EL (cell line): ENCODE measurements at regions not wholly inside any gene's neighbourhood (a gene's known extent, or its start where the extent isn't known, plus 50 kb on each side); places are given as distances from the start of the nearest gene placed in this dataset.

Experiments used
- DNase-seq: peaks from one replicate; pipeline ENCODE4 v3.0.0-alpha.2; 2016

GRCh38 chr20:39277185-39277584 is 315.0 kb downstream of the DHX35 start:
- no peak for DNase-seq

DNA sequence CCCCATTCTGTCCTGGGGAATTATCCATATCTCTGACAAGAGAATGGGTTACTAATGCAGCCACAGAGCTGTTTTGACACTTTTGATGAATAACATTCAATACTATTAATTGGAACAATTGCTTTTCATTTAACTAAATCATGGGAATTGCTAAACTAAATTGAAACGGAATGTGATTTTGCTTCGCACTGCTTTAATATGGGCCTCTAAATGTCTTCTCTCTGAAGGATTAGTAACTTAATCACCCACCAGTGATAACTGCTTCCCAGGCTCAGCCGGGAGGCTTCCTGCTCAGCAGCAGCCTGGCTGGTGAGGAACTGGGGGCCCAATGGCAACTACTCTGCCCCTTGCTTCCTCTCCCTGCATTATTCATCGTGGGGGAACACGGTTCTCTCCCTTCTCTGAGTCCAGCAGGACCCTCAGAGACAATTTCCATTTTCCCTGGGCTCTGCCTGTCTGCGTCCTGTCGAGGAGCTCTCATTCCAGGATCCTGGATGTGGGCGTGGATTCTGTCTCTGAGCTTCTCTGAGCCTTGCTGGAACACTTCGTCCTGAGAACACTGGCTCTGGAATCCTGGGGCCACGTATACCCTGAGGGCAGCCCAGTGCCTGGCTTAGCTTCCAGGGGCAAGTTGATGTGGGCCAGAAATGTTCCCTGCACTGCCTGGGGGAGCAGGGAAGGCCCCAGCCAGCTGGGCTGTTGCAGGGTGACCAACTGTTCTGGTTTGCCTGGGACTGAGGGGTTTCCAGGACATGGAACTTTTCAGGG is 308.9 kb downstream of the DHX35 start:
- DNase-seq, result no peak

GRCh38 chr20:39269493-39270217 is 307.5 kb downstream of the DHX35 start:
- DNase-seq, result no peak

DNA sequence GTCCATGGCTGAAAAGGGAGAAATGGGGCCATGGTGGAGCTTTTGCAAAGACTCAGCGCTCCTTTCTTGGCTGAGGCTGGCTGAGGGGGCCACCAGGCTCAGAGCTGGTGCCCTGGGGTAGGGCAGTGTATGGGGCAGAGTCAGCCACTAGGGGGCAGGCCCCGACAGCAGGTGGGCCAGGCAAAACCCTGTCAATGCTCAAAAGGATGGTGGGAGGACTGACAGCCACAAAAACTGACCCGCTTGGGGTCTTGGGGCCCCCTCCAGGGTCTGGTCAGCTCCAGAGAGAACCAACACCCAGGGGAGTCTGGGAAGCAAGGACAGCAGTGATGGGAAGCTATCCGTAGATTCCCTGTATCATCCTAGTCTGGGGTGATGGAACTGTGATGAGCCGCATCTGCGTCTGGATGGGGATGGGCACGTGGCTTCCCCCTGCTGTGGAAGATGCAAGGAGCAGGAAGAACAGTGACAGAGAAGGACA is 306.9 kb downstream of the DHX35 start:
- peak; percentile 25 for DNase-seq

DNA sequence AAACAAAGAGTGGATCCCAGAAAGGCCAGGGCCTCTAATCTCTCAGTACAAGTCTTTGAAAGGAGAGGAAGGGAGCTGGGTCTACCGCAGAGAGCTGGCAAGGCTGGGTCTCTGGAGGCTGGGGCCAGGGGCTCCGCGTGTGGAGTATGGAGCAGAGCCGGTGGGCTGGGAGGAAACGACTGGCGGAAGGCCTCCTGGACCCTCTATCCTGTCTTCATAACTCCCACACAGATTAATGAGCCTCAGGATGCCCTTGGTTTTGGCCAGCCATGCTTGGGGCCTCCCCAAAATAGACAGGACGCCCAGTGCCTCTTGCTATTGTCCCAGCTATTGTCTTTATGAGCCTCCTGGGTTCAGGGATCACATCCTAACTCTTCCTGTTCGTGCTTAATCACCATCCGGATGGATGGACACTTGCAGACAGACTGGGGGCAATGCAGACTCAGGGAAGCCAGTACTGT is 306.4 kb downstream of the DHX35 start:
- DNase-seq, result no peak

GRCh38 chr20:39266989-39267388 is 304.8 kb downstream of the DHX35 start:
- DNase-seq, result no peak

DNA sequence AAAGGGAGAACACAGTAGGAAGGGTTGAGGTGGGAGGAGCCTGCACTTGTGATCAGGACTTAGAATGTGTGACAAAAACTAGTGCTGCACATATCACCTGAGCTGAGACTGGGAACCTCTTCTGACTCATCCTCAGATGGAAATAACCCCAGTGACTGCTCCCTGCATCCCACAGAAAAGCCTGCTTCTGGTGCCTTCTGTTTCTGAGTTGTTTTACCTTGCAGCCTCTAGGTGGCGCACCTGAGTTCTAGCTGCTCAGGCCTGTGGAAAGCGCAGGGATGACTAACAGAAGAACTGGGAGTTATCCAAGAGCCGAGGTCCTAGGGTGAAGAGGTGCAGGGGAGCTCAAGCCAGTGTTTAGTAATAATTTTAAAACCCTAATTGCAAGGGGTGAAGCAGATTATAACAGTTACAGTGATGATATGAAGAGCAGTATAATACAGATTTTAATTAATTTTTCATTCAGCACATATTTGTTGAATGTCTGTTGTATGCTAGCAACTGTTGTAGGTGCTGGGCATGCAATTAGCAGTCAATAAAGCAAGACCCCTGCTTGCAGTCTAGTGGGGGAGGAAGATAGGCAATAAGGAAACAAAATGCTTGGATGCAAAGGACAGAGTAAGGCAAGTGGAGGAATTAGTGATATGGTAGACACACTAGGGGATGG is 302.5 kb downstream of the DHX35 start:
- peak; percentile 74 for DNase-seq

DNA sequence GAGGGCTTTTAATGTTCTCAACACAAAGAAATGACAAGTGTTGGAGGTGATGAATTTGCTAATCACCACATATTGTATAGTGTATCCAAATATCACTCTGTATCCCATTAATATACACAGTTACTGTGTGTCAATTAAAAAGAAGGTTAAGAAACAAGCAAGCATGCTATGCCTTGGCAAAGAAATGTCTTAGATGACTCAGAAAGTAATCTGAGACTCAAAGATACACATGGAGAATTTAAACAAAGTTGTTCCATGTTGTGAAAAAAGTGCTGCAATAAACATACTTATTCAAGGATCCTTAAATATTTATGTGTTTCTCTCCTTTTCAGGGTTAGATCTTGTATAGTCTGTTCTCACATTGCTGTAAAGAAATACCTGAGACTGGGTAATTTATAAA is 300.9 kb downstream of the DHX35 start:
- DNase-seq, result no peak

GRCh38 chr20:39259808-39260207 is 297.7 kb downstream of the DHX35 start:
- DNase-seq, result no peak

DNA sequence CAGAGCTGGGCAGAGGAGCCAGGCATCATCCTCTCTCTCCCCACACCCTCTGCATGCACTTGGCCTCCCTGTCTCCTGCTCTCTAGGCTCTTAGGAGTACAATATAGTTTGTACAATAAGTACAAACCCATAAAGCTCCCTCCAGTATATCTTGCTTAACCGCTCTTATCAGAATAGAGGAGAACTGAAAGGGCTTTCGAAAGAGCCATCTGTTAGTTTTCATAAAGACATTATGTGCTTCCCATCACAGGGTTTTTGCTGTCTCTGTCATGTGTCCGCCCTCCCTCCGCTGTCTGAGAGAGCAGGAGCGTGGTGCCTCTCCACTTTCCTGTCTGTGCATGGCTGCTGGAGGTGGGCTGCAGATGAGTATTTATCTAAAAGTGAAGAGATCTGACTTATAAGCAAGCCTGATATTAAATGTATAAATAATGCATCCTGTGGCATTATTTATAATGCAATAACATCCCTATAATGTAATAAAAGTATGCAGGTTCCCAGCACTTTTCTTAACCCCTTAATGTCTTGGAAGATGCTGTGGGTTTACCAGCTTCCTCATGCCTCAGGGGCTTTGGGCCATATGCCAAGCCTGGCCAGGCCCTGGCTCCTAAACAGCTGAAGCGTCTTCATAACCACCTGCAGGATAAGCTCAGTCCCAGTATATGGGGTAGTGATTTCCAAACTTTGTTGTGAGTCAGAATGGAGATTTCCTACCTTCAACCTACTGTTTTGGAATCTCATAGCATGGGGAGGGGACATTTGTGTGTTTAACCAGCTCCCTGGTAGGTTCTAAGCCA is 297.1 kb downstream of the DHX35 start:
- no peak for DNase-seq

- DNase-seq, result no peak
Observed at GRCh38 chr20:39258253-39258652, 296.1 kb downstream of the DHX35 start.

DNA sequence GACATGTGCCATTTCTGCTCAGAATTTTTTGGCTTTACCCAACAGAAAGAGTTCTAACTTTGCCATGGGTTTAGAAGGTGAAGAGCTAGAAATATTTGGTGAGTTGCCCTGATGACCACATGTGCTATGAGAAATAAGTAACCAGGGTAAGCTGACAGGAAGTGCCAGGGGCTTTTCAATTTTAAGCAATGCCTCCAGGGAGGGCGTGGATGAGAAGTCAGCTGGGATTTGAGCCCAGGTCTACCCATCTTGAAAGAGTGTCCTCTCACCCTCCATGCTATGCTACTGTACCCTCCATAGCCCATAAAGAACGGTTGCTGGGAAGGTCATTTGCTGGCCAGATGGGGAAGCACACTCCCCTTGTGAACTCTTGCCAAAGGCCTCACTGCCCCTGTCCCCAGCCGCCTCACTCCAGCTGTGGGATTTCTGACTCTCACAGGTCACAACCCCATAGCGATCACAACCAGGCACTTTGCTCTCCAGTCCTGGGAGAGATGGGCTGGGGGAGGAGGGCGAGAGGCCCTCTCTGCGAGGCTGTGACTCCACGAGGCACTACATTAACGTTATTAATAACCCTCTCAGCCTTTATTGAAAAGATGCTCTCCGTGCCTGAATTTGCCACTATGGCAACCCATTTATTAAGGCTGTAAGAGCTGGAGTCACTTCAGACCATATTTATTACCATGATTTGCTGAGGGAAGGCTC is 291.1 kb downstream of the DHX35 start:
- DNase-seq, result no peak

DNA sequence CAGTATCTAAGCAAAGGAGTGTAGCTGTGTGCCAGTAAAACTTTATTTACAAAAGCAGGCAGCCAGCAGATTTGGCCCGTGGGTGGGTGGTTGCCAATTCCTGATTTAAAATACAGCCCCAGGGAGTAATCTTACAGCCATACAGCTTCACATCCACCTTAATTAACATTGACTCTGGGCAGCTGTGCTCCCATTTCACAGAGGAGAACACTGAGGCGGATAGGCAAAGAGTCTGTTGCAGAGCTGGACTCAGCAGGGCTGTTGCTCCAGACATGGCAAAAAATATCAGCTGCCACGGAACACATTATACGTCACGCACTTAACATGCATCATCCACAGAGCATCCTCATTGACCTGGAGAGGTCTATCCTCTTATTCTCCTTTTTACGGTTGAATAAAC is 289.9 kb downstream of the DHX35 start:
- DNase-seq, result no peak

DNA sequence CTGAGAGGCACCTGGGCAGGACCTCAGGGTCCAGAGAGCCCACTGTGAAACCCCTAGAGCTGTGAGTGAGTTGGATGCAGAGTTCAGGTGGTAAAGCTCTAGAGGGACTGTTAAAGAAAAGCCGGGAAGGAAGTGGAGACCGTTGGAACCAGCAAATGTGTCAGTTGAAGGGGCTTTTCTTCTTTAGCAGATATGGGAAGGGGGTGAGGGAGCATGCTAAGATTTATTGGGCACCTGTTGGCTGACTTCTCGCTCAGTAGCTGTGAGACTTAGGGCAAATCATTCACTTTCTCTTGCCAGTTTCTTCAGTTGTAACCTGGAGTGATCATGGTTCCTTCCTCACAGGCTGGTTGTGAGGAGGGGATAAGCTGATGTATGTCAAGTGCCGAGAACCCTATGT is 287.7 kb downstream of the DHX35 start:
- no peak for DNase-seq

GRCh38 chr20:39248862-39249485 is 286.8 kb downstream of the DHX35 start:
- no peak for DNase-seq

DNA sequence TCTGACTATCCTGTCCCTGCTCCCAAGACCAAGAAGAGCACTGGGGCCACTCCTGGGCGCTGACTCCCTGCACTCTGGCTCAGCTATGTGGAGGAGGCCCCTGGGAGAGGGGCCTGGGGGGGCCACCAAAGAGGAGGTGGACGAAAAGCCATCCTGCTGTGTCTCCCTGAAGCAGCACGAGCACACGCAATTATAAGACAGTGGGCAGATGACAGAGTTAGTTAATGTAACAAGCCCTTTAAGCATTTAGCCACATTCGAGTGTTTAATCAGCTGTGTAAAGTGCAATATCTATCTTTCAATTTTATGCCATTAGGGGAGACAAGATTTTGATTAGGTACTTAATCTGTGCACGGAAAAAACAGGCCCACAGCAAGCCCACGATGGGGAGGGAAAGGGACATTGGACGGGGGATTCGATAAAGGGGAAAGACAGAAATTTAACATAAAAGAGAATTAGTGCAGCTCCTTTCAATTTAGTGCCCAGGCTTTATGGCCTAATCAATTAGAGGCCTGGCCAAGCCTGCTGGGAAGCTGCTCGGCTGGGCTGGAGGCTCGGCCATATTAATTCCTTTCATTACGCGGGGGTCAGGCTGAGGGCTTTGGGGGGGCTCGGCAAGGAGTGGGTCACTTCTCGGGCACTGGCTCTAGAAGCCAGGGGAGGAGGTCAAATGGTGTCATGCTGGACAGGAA is 286.2 kb downstream of the DHX35 start:
- DNase-seq, result no peak

GRCh38 chr20:39246436-39246835 is 284.3 kb downstream of the DHX35 start:
- no peak for DNase-seq

DNA sequence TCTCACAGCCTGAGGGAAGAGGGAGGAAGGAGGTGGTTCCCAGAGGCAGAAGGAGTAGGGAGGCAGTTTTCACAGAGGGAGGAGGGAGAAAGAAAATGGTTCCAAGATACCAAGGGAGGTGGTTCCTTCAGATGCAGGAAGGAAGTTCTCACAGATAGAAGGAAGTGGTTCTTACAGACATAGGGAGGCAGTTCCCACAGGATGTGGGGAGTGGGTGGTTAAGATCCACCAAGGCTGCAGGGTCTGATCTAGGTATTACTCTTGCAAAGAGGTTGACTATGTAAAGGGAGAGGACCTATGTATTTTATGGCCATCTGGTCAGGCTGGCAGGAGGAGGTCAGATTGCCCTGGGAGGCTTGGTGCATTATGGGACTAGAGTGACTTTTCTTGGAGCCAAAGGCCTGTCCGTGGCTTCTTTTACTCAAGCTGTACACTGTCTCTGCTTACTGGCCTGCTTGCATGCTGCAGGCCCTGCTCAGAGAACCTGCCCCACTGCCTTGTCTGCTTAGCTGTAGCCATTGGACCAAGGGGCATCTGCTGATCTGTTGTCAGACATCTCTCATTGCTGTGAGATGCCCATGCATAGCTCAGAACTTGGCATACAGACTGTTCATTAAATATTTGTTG is 283.7 kb downstream of the DHX35 start:
- no peak for DNase-seq

DNA sequence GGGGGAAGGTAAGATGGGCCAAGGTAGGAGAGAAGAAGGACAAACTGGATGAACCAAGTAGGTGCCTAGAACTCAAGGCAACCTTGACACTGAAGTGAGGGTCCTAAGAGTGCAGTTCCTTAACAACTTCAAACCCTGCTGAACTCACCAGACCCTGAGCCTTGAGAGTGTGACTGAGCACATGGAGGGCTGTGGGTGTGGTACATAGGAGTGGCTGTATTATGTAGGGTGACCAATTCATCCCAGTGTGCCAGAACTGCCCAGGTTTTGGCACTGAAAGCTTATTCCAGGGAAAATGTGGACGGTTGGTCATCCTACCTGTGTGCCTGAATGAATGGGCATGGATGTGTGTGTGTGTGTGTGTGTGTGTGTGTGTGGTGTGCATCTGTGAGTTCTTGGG is 281.8 kb downstream of the DHX35 start:
- no peak for DNase-seq

DNA sequence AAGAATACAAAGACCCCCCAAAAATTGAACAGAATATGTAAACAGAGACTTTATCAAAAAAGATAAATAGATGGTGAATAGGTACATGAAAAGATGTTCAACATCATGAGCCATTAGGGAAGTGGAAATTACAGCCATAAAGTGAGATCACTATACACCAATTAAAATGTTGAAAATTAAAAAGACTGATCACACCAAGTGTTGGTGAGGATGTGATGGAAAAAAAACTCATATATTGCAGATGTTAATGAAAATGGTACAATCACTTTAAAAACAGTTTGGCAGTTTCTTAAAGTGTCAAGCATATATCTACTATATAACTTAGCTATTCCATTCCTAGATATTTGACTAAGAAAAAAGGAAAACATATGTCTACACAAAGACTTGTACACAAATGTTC is 280.5 kb downstream of the DHX35 start:
- DNase-seq, result no peak
